HG03378 (cell line): ENCODE measurements at regions not wholly inside any gene's neighbourhood (a gene's known extent, or its start where the extent isn't known, plus 50 kb on each side); places are given as distances from the start of the nearest gene placed in this dataset.

Source experiments
- ATAC-seq: cut with Tn5 transposase; IDR thresholded peaks from one replicate; pipeline ENCODE4 v1.9.1; 2021; ENCODE audit warnings: mild to moderate bottlenecking, moderate library complexity; ENCODE audit not compliant: unreplicated experiment

DNA sequence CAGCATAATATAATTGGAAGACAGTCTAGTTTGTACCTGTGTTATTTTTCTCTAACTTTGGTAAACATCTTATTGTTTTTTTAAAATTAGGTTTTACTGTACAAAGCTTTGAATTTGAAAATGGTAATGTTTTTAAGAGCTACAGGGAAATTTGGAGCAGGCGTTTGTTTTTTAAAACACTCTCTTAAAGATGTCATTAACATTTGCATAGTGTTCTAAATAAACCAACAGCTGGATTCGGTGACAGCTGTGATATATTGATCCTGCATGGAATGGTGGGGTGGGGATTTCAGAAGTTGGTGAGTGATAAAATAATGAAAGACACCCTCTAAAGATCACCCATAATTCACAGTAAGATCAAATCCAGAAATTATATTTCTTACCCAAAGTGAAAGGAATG is 97.9 kb upstream of the PRL start:
- no peak for ATAC-seq

DNA sequence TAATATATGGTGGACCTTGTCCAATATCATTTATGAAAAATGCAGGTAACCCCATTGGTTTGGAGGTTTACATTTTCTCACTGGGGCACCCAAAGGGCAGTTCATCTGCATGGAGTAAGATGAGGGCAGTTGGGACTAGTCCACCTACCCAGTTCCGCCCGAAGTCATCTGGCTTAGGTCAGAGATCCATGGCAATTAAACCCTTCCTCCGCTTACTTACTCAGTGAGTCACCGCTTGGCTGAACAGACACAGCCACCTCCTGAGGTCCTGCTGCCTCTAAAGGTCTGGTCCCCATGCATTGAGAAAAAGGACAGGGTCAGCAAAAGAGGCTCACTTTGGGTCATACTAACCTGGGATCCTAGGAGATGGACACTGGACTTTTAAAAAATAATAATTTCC is 102.9 kb upstream of the PRL start:
- ATAC-seq, result no peak

DNA sequence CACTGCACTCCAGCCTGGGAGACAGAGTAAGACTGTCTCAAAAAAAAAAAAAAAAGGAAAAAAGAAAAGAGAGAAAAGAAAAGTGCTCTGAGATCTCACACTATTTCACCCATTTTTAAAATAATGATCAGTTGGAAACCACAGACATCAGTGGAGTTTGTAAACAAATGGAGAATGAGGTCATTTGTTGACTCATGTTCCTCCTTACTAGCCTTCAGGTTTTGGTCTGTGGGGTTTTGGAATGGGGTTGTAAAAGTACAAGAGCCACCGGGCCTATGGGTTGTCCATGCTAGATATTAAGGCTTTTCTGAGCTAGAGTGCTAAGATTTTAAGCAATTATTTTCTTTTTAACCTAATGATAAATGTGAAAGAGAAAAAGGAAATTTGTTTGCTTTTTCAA is 104.4 kb upstream of the PRL start:
- no peak for ATAC-seq

DNA sequence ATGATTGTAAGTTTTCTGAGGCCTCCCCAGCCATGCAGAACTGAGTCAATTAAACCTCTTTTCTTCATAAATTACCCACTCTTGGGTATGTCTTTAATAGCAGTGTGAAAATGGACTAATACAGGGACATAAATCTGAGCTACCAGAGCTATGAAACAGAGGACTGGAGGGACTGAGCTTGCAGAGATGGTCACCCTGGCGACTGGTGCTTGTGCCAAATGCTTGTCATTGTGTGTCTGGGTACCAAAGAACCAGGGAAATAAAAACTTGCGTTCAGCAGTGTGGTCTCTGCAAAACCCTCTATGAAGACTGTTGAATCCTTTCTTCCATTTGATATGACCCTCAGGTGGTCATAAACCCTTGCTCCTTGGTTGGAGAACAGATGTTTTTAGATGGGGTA is 105.1 kb upstream of the PRL start:
- no peak for ATAC-seq

DNA sequence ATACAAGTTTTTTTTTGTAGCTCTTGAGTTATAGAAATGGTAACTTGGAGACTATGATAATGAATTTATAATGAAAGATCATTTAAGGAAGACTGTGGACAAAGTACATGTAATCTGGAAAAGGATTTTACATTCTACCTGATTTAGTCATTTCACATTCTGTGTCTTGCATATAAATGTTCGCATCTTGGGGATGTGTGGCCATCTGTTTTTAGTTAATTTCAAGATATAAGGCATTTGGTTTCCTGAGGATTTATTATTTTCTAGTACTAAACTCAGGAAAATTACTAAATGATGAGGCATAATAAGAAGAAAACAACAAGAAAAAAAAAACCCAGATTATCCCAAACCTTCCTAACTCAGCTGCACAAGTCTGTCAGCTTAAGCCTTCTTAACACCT is 112.7 kb upstream of the PRL start:
- ATAC-seq, result no peak

DNA sequence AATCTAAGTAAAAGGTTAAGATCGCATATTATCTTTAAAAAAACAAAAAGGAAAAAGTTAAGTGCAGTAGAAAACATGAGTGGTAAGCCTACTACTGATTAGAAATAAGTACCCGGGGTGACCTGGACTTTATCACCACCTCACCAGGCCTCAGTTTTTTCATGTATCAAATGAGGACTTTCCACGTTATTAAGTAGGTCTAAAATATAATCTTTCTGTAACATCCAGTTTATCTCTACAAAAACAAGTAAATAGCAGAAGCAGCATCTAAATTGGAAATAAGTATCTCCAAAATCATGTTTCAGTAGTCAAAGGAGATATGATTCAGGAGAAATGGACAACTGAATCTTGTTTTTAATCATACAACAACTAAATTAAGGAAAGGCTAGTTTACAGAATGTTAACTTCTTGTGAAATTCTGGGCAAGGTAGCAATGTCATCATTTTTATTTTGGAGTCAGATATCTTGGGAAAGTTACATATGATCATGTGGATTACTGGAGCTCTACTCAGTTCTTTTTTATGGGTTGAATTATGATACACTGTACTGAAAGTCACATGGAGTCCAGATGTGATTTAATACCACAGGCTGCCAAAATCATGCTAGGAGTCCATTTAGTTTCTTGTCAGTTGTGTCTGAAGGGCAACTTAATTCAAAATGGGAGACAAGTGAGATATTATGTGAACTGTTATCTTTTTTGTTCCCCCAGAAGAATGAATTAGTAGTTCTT is 114.7 kb upstream of the PRL start:
- ATAC-seq, result no peak

DNA sequence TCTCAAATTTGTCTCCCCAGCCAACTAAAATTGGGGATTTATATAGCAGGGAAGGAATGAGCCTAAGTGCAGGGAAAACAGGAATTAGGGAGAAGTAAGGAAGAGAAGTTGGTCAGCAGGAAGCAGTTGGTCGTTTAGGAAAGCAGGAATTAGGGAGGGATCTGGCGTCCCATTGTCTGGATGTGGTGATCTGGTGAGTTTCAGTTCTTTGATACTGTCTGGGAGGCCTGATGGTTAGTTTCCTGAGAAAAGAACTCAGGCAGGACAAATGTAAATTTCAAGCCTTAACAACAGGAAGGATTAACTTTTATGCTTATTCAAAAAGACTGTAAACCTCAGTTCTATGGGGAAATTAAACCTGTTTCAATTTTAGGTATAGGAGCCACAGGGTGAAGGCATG is 116.2 kb upstream of the PRL start:
- no peak for ATAC-seq

DNA sequence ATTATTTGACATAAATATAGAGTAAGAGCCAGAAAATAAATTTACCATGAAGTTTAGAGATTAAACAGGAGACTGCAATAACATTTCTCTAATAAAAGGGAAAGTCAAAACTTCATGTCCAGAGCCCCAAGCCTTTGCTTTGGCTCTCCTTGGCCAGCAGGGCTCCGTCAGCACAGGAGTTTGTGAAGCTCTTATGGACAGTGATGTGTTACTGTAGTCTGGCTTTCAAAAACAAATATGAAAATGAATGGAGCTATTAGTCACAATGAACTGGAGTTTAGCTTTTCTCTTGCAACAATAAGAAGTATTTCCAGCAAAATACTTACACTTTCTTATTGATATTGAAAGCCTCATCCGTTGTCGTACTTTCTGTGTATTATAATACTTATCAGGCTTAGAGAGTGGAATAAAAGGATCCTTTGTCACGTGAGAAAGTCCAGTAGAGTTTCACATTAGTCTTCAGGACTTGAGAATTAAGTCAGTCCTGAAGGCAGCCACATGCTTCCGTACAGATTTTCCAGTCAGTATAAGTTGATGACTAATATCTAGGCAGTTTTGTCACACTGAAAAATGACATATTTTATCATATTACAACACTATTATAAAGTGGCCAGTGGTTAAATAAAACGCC is 117.0 kb upstream of the PRL start:
- no peak for ATAC-seq

DNA sequence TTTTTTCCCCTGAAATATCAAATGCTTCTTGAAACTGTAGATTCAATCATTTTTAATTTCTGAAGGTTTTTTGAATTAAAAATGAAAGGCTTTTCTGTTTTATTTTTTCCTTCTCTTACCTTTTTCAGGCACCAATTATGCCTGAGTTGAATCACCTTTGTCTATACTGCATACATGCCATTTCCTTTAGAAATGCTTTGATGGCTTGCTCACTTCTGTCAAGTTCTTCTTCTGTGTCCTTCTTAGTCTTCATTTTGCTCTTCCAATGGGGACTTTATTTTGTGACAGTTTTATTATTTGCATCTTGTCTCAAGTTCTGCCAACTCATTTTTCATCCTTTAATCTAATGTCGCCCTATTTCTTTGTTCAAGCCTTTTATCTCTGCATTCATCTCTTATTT is 121.9 kb upstream of the PRL start:
- no peak for ATAC-seq

DNA sequence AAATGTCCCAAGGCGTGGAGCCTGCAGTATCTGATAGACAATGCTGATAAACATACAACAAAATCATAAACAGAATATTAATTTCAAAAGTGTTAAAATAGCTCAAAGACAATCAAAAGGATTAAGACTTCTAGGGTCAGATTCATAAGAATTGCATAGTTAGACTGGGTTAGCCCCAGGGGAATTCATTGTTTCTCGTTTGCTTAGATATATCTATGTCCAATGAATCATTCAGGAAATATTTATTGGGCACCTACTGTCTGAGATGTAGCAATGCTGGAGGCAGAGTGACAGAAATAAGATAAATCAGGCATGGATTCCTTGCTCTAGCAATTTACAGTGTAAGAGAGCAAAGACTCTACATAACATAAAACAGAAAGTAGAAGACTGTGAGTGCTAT is 124.4 kb upstream of the PRL start:
- no peak for ATAC-seq

DNA sequence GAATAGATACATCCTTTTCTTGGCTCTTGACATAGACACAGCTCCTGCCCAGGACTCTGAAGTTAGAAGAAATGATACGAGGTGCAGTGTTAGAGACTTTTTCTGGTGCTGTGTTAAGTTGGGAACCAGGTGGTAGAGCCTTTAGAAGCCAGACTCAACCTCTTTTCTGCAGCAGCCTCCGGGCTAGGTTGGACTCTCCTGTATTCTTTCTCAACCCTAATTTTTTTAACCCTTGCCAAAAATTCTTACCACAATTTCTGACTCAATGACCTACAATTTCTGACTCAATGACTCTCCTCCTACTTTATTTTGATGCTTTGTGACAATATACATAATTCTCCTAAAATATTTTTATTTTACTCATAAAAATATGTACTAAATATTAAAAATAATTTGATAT is 127.4 kb upstream of the PRL start:
- ATAC-seq, result no peak

DNA sequence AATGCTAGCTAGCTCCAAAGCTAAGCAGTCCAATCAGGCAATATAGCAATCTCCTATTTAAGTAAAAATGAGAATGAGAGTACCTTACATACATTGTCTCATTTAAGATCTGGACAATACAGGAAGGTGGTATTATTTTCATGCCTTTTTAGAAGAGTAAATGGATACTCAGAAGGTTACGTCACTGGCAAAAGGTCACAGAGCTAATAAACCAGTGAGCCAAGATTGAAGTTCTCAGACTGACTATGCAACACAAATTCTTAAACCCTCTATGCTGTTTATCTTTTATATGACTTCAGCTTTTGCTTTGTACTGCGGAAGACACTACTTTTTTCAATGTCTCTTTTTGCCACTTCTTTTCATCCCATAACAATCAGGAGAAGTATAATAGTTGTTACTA is 135.2 kb upstream of the PRL start:
- no peak for ATAC-seq

DNA sequence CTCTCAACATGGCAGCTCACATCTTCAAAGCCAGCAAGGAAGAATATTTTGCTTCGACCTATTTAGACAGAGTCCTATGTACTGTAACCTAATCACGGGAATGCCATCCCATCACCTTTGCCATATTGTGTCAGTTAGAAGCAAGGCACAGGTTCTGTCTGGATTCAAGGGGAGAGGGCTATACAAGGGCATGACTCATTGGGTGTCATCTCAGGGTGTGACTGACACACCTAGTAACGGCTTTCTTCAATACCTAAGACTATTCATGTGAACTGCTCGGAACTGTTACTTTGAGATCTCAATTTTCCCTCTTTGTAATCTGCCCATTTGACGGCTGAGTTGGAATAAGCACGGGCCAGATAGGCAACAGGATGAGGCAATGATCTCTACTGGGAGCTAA is 135.6 kb upstream of the HDGFL1 start:
- ATAC-seq, result no peak

DNA sequence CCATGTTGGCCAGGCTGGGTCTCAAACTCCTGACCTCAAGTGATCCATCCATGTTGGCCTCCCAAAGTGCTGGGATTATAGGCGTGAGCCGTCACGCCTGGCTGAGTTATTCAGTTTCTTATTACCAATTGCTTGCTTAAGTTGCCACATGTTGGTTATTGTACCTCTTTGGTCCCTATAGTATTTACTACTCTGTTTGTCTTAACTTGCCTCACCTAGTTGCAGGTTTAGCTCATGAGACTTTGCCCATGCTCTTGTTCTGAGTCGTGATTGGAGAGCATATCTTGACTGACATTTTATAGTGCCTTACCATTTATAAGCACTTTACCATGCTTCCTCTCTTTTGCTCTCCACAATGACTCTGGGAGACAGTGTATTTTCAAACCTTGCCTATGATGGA is 134.2 kb upstream of the HDGFL1 start:
- no peak for ATAC-seq

DNA sequence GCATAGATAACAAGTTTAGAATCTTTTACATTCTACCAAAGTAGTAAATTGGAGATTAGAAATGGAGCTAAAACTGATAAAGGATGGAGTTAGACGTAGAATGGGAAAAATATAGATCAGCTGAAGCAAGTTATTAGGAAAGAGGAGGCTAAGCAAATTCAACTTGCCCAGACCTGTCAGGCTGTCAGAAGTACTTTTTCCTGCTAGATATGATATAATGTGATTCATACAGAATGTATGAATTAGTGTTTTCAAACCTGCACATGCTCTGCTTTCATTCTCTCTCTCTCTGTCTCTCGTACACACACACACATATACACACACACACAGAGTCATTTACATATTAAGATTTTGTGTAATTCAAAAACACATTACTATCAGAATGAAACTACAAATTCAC is 133.2 kb upstream of the HDGFL1 start:
- no peak for ATAC-seq

DNA sequence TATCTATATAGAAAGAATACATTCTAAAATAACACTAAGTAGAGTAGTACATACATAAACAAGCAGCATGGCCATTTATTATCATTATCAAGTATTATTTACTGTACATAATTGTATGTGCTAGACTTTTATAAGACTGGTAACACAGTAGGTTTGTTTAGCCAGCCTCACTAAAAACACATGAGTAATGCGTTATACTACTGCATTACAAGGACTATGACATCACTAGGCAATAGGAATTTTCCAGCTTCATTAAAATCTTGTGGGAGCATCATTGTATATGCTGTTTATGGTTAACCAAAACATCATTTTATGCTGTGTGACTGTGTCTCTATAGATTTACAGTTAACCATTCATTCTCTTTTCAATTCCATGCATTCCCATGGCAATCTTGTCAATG is 131.7 kb upstream of the HDGFL1 start:
- ATAC-seq, result no peak

DNA sequence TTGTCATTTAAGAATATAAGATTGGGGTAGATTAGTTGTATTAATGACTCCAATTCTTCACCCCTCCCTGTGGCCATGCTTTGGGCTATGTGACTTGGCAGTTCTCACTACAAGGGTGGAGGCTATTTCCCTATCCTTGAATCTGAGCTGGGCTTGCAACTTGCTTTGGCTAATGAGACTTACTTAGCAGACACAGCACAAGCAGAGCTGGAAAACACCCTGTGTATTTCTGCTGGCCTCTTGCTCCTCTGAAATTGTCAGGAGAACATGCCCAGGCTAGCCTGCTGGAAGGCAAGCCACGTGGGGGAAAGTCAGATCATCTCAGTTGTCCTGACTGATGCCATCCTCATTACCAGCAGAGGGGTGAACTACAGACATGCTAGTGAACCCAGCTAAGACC is 126.5 kb upstream of the HDGFL1 start:
- ATAC-seq, result no peak

DNA sequence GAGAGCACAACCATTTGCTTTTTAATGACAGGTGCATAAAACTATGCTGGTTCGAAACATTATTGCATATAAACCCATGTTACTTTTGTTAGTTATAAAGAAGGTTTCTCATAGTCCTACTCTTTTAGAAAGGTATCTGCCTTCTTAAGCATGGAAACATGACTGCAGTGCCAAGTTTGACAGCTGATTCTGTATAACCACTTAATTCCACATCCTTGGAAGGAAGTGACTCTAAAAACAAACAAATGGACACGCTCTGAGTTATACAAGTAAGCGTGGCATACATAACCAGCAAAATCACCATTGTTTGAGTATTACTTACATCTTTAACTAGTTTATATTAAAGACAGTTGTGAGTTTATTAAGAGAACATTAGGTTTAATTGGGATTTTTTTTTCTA is 125.0 kb upstream of the HDGFL1 start:
- no peak for ATAC-seq

DNA sequence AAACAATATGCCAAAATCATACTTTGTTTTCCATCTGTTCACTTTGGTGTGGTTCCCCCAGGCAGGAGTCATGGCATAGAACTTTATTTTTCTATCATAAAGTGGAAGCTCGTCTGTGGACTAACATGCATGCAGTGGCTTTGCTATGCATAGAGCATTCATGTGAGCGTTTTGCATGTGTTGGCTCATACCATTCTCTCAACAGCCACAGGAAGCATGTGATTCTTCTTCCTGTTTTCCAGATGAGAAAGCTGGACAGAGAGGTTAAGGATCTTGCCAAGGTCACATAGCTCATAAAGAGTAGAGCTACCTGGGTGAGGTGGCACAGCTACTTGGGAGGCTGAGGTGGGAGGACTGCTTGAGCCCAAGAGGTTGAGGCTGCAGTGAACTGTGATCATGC is 123.4 kb upstream of the HDGFL1 start:
- ATAC-seq, result no peak

DNA sequence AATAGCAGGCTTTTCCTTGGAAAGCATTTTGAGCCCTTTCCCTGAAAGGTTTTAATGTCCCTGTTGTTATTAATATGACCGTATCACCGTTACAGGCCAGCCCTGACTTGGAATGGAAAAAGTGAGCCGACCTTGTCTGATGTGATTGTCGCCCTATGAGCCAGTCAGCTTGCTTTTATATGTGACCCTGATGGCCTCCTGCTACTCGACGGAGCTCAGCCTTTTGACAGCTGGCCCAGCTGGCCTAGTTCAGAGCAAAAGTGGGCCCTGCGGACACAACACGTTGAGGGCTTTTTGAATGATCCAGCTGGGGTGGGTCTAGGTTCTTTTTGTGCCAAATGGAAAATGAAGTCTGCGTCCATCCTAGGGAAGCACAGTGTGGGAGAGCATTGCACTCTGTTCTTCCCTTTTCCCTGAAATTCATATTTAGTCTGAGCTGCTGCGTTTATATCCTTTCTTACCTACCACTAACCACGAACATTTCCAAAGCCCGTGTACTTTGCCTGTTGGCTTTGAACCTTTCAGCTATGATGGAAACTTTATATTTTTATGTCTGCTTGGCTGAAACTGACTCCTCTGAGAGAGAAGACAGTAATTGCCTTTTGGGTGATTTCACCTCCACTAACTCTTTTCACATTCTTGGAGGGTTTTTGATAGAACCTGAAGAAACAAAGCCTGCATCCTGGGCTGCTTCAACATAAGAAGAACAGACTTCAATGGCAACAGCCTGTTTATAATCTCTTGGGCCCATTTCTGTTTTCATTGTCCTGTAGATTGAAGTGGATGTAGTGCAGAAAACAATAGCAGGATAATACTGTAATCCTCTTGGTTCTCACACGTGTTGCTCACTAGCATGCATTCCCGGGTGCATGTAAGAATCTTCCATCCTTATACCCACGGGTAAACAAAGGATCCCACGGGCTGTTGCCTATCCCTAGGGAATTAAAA is 121.8 kb upstream of the HDGFL1 start:
- ATAC-seq, result no peak

DNA sequence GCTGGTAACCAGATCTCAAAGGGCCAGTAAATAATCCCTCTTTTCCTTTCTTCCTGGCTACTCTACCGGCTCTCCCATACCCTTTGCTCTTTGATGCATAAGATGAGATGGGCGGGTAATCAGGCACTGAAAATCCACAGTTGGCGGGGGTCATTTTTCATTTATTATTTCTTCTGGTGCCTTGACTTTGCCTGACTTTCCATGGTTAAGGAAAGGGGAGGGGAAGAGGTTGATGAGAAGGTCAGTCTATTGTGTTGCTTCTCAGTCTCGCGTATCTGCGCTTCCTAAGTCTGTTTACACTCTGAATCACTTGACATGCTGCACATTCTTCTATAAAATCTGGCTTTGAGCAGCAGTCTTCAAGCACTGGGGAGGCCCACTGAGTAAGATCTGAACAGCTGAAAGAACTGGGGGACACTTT is 121.1 kb upstream of the HDGFL1 start:
- ATAC-seq, result no peak

DNA sequence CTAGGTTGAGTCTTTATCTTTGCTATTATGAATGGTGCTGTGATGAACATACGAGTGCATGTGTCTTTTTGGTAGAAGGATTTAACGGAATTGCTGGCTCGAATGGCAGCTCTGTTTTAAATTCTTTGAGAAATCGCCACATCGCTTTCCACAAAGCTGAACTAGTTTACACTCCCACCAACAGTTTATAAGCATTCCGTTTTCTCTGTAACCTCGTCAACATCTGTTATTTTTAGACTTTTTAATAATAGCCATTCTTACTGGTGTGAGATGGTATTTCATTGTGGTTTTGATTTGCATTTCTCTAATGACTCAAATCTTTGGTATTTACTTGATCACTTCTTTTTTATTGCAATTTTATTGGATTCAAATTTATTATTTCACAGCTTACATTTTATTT is 117.4 kb upstream of the HDGFL1 start:
- ATAC-seq, result no peak
